ENCODE measurements at regions not wholly inside any gene's neighbourhood (a gene's known extent, or its start where the extent isn't known, plus 50 kb on each side); places are given as distances from the start of the nearest gene placed in this dataset.

DNA sequence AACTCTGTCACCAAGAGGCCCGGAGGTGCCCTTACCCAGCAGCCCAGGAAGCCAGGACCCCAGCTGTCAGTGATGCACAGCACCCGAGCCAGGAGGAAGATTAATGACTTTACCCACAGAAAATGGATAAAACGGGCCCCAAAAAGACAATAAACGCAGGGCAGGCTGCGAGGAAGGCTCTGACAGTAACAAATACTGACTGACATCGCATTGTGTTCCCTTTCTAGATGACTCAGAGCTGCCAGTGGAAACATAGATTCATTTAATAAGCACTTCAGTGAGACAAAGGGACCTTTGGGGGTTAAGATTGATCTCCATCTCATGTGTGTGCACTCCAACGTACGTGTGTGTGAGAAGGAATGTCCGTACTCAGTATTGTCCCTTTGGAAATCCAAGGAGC, 225.3 kb upstream of the PPP2R3A start:
- no peak for DNase-seq (ENCODE audit: low spot score)

DNA sequence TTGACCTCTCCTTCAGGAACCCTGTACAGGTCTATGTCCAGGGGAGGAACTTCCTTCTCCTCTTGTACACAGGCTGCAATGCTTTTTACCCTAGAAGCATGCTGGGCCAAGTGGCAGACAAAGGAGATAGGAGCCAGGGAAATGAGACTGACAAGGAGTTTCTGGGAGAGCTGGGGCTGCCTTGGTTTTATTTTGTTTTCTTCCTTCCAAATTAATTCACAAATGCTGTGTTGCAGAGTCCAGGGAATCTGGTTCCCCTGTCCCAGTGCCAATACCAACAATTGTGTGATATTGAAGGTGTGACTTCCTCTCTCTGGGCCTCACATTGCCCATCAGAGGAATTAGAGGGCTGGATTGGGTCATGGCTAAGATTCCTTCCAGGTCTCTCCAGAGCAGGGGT, 224.8 kb upstream of the PPP2R3A start:
- DNase-seq (ENCODE audit: low spot score), result no peak

DNA sequence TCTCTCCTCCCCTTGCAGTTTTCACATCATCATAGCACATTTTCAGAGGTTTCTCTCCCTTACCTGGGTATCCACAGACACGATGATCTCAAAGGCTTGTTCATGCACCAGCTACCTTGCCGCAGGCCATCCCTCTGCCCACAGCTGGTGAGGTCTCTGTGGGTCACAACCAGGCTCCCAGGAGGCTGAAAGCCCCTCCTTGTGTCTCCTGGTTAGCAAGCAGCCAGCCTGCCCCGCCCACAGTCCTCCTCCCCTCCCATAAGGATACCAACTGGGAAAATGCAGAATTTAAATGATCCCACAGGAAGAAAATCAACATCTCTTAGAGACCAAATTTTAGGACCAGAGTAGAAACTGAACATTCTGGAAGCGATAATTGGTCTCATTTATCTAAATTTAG, 213.5 kb upstream of the PPP2R3A start:
- DNase-seq (ENCODE audit: low spot score), result no peak

DNA sequence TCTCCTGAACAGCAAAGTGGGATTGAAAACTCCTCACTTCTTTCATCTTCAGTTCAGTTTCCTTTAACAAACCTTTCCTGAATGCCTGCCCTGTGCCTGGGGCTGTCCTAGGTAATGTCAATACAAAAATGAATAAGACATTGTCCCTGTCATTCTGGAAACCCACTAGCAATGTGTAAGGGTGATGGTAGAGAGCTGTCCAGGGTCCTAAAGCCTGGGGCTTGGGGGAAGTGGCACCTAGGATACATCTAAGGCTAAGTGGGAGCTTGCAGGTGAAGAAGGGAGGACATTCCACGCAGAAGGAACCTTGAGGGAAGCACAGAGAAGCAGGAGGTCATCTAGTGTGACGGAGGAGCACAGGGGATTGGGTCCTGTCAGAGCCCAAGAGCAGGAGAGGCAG, 212.7 kb upstream of the PPP2R3A start:
- peak; percentile 51 for DNase-seq (ENCODE audit: low spot score)

DNA sequence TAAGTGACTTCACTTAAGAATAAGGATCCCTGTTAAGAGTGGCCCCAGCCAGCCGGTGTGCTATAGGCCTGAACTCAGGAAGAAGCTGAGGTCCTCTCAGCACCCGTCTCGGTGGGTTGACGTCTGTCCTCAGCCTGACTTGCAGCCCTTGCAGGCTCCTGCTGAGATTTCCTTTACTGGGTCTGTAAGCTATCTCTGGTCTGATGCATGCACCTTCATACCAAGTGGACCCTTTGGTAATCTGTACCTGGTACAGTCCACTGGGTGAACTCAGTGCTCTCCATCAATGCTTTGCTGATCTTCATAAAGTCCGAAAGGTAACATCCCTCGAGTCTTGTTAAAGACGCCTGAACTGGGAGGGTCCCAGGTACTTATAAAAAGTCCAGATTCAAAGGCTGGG, 212.0 kb upstream of the PPP2R3A start:
- DNase-seq (ENCODE audit: low spot score), result no peak

DNA sequence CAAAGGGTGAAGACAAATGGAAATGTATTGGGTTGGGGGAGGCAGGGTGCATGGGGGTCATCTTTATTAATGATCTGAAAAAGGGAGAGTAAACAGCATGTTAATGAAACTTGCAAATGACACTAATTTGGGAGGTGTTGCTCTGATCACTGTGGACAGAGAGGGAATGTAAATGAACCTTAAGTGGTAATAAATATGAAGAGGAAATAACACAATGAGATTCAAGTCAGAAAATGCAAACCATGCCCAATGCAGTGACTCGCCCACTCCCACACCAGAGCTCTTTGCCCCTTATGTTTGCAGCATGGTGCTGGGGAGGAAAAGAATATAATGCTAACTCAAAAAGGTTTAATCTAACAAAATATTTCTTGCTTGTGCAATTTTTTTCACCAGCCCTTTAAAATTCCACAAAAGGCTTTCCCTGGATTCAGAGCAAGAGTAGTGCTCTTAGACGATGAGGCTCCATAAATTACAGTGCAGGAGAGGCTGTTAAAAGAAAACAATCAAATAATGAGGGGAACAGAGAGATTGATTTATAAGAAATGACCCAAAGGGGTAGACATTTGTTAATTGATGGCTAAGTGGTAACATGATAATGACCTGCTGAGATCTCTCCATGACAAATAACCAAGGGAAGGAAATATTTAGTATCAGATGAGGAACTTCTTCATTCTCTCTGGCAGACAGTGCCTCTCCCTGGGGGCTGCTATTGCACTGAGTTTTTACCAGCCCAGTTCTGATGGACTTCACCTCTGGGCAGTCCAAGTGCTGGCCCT, 210.0 kb upstream of the PPP2R3A start:
- DNase-seq (ENCODE audit: low spot score), result no peak

DNA sequence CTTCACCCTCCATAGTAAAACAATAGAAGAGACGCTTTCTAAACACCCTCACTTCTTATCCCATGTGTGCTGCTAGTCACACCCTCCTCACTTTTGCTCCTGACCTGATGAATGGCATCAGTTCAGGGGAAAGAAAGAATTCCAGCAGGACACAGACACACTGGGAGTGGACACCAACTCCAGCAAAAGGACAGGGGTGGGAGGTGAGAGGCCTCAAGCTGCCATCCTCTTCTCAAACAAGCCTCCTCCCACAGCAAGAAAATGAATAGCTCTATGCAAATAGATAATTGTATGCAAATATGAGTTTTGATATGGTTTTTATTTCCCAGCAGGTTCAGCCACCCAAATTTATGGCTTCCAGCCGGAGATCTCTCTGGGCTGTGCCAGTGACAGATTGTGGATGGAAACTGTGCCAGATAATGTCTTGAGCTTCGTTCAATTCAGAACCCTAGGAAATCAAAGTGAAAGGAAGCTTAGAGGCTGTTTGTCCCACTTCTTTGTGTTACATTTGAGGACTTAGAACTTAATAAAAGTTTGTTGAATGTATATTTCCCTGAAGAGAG, 209.3 kb upstream of the PPP2R3A start:
- no peak for DNase-seq (ENCODE audit: low spot score)

DNA sequence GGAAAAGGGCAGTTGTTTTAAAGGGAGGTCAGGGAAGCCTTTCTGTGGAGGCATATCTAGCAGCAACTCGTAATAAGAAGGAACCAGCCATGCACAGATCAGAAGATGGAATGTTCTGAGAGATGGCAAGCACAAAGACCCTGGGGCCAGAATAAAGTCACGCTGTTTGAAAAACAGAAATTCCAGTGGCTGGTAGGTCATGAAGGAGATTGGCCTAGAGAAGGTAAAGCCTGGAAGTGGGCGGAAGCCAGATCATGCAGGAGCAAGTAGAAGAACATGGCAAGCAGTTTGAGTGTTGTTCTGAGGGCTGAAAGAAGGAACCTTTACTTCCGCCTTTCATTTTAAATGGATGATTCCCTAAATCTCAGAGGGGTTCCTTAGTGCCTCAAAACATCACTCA, 208.1 kb upstream of the PPP2R3A start:
- DNase-seq (ENCODE audit: low spot score), result no peak

DNA sequence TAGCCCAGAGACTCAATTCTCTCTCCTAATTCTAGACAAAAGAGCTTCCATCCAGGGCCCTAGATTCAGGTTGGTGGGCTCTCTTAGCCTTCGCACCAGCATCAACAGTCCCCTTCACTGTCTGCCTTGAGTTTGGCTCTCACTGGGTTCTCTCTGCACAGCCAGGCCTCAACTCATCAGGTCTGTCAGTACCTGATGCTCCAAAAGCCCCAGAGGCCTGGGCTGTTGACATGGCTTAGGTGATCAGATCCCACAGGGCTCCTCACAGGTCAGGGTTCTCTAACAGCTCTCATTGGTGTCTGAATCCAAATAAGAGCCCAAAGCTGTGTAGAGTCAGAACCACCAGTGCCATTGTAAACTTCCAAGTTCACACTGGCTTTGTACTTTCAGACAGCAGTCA, 206.6 kb upstream of the PPP2R3A start:
- no peak for DNase-seq (ENCODE audit: low spot score)

DNA sequence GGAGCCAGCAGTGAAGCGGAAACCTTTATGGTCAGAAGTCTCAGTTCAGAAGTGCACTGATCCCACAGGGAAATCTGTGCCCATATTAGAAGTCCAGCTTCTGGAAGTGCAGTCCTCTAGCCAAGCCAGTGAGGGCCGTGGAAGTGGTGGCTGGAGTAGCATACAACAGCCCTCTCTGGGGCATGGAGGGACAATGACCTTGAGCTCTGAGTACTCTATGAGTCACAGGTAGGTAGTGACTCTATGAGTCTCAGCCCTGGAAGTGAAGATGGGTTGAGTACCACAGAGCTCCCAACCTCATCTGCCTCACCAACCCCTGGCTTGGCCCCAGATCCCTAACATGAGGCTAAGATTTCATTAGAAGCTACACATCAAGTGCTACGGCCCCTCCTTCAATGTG, 205.9 kb upstream of the PPP2R3A start:
- DNase-seq (ENCODE audit: low spot score), result no peak

DNA sequence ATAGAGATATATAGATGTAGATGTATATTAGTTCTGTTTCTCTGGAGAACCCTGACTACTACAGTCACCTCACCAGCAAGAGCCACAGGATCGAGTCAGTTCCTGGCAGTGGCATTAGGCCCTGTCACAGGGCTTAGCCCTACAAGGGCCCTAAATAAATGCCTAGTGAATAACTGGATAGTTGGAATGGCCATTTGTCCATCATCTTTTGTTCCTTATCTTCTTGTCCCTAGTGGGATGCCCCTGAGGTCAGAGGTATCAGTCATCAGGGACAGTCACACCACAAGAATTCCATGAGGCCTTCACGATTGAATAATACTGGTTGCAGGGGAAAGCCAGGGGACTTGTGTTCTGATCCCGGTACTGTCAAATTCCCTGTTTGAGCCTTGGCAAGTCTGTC, 204.9 kb upstream of the PPP2R3A start:
- no peak for DNase-seq (ENCODE audit: low spot score)

DNA sequence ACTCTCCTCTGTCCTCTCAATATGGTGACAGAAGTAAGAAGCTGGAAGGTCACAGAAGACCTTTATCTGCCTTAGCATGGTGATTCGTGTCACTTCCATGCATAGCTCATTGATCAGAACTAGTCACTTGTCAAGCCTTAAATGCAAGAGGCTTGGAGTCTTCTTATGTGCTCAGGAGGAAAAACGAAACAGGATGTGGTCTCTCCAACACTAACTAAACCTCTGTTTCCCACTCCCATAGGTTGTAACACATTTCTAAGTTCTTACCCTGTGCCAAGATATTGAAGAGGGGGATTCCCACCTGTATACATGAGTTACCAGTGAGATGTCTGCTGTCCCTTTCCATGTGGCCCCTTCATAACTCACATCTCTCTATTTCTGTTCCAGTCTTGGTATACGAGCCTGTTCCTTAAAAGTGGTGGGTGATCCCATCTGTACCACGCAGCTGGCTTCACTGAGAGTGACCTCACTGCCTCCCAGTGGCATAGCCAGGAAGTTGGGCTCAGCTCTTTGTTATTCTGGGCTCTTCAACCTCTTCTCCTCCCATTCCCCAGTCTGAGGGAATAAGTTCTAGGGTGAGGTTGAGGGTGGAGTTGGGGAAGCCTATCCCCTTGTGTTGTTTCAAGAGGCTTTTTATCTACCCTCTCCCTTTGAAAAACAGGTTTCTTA, 203.2 kb upstream of the PPP2R3A start:
- peak; percentile 55 for DNase-seq (ENCODE audit: low spot score)

DNA sequence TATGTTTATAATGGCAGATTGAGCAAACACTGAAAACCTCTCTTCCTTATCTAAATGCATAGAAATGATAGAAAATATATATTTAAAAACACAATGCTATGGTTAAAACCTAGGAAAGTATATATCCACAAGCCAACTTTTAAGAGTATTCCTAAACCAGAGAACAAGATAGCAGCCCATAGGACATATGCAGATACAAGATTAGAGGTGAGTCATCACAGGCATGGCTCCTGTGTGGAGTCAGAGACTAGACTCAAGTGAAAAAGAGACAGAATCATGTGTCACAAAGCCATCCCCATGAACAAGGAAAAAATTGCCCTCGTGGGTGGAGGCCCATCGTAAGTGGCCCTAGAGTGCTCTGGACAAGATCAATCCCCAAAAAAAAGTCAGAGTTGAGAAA, 199.4 kb upstream of the PPP2R3A start:
- no peak for DNase-seq (ENCODE audit: low spot score)

DNA sequence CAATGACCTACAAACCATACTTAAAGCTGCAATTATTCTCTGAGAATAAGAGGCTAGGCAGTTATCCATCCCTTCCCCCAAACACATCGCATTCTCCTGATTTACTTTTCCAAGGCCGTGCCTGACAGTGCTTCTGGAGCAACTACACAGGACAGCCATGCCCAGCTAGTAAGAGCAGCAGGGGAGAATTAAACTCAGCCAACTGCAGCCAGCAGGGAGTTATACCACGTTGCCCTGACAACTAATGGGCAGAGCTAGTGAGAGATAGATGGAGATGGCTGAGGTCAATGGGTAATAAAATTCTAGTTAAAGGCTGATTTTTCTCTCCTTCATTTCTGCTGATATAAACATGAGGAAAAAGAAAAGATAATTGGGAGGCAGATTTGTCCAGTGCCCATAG, 193.8 kb upstream of the PPP2R3A start:
- DNase-seq (ENCODE audit: low spot score), result no peak

DNA sequence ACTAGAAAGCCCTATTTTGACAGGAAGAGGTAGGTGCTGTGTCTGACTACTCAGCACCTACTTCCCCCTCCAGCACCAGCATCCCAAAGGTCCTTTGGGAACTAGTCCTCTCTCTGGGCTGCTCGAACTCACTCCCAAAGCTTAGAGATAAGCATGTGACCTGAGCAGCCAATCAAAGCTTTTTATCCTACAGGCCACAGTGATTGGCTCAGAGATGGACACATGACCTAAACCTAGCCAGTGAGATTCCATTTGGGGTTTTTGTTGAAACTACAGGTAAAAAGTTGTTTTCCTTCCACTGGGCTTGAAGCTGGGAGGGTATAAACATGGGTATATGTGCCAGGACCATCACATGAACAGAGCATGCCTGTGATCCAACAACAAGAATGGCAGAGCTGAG, 186.5 kb upstream of the PPP2R3A start:
- no peak for DNase-seq (ENCODE audit: low spot score)

DNA sequence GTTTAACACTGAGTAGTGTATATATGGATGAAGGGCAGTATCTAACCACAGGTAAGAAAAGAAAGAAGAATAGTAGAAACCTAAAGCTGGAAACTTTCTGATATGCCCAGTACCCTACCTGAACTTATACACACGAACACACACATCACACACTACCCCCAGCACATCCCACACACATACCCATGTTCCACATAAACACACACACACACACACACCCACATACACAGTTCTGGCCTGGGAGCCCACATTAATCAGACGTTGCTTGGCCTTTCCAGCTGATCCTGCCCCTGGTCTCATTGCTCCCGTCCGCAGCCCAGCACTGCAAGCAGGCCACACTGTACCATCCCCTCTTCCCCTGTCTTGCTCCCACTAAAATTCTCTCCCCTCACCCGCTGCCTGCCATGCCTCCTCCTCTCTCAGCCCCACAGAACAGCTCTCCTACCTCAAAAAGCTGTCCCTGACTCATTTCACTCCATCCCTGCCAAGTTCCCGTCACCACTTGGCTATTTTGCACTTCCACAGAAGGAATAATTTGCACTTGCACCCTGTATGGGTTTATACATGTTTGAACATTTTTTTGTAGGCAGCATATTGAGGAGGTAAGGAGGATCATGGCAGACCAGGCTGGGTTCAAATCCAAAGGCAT, 185.8 kb upstream of the PPP2R3A start:
- no peak for DNase-seq (ENCODE audit: low spot score)

DNA sequence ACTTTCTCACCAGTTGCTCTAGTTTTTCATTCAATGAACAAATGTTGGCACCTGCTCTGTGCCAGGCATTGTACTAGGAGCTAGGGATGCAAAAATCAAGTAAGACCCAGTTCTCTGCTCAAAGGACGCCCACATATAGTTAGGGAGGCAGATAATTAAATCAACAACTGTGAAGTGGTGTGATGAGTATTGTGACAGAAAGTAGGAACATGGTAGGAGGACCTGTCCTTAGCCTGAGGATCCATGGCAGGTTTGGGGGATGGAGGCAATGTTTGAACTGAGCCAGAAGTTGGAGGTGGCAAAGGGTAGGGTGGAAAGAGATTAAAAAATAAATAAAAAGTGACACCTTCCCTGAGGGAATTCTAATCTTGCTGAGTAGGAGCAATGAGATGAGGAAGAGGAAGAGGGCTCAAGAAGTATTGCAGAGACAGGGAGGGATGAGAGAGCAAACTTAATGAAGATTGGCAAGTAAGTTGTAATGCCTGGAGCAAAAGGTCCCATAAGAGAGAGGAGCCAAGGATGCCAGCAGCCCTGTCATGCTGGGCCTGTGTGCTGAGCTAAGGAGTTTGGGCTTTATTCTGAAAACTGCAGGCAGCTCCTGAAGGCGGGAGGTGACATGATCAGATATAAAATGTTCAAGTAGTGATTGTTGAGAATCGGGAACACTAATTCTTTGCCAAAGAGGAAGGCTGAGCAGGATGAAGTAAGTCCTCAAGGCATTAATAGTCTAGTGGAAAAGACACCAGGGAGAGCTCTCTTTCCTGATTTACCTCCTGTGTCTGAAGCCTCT, 184.3 kb upstream of the PPP2R3A start:
- DNase-seq (ENCODE audit: low spot score), result no peak

DNA sequence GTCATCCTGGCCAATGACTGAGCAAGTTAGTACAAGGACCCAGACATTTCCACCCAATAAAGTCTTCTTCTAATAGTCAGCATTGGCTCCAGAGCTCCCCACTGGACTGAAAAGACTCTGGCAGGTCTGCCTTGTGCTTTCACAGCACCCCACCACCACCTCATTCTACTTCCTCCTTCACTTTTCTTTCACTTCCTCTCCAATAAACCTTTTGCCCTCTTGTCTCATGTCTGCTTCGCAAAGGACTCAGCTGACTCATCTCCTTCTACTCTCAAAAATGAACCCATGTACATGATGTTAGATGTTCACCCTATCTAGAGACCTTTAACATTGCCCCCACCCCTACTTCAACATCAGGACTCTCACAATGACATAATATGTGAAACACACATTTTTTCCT, 181.0 kb upstream of the PPP2R3A start:
- DNase-seq (ENCODE audit: low spot score), result no peak

DNA sequence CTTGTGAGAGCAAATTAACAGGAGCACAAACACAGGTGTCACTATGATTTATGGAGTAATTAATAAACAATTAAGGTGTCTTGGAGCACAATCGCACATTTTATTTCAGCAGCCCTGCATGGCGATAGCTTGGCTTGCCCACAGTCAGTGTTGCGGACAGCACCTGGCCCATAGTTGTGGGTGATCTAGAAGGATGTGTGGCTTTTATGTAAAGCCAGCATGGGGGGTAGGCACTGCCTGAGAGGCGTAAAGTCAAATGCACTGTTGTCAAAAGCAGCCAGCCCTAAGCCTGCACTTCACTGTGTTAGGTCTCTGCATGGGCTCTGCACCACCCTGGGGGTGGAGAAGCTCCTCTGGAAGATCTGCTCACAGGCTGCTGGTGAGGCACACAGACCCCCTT, 177.4 kb upstream of the PPP2R3A start:
- DNase-seq (ENCODE audit: low spot score), result no peak

DNA sequence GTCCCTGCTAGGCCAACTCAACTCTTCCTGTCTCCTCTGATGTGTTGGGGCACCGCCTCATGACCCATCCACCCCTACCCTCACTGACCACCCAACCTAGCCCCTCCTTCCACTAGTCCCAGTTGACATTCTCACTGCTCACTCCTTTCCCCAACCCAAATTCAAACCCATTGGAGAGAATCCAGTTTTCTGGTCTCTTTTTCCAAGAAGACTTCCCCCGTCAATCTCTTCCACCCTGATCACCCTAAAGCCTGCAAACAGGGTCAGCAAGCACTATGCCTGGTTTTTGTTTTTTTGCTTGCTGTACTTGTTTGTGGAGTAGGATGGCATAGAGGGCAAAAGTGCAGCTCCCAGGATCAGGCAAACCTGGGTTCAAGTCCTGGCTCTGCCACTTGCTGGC, 176.6 kb upstream of the PPP2R3A start:
- no peak for DNase-seq (ENCODE audit: low spot score)

DNA sequence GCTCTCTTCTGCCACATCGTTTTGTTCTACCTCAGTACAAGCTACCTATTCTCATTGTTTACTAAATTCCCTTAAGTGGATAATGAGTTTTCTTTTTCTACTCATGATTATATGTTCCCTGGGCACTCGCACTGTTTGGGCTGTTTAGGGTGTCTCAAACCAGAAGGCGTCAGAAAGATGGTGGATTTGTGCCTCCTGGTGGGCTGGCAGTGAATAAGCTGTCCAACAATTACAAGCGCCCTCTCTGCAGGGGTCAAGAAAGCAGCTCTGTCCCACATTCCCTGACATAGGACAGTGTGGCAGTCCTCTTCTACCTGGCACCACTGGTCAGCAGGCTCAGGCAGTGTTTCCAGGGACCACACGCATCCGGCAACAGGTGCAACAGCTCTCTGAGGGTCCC, 173.4 kb upstream of the PPP2R3A start:
- peak; percentile 14 for DNase-seq (ENCODE audit: low spot score)

DNA sequence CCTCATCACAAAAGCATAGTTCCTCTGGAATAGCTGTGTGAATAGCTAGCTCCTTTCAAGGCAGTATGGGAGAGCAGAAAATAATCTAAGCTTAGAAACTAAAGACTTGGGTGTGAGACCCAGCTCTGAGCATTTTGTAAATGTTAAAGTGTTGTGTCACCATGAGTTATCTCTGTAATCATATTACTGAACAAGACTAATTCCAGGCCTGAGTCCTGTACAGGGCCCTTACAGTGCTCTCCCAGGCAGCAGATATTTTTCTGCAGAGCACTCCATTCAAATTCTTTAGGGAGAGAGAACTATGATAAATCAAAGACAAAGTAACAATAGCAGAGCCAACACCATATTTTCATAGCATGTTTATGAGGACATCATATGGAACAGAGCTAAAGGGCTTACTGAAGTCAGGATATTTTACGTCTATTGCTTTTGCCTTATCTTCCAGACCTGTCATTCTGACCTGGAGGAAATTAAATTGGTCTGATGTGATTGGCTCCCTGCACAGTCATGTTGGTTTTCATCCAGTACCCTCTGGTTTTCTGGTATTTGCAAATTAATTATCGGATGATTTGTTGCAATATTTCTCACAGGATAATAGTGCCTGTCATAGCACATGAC, 172.6 kb upstream of the PPP2R3A start:
- no peak for DNase-seq (ENCODE audit: low spot score)
